Activated CD8-positive, alpha-beta memory T cell treated with anti-CD3 and anti-CD28 coated beads, Interleukin-2, amount 10 ng/mL, durations not matched to agents 7 days and 5 days (primary cell): ENCODE measurements at regions not wholly inside any gene's neighbourhood (a gene's known extent, or its start where the extent isn't known, plus 50 kb on each side); places are given as distances from the start of the nearest gene placed in this dataset.
"Not testable (repeated sequence)": the region's sequence is repeated elsewhere in the genome, so short reads cannot be mapped to it uniquely, and the experiment has no call there.

Source experiments
- ATAC-seq: fragments of 150-1000 bp; cut with Tn5 transposase; one replicate; pipeline ENCODE4 v1.10.0; 2021; ENCODE audit warnings: moderate library complexity
- CTCF ChIA-PET: fragments of 350-600 bp; sonication (Branson Sonifier 250); formaldehyde crosslinking; loops from one replicate; lab custom pipeline; 2021; ENCODE audit warnings: antibody characterized with exemption; lab: Charles Lee
- DNase-seq: peaks from one replicate; pipeline ENCODE4 v3.0.0-alpha.2; 2020
- H3K27ac Mint-ChIP-seq: one replicate; pipeline ENCODE4 v1.8.0; 2021; ENCODE audit warnings: mild to moderate bottlenecking, mixed read lengths
- H3K27me3 Mint-ChIP-seq: one replicate; pipeline ENCODE4 v1.8.0; 2021; ENCODE audit warnings: mixed read lengths
- H3K36me3 Mint-ChIP-seq: one replicate; pipeline ENCODE4 v1.8.0; 2021; ENCODE audit warnings: mild to moderate bottlenecking, mixed read lengths
- H3K4me1 Mint-ChIP-seq: one replicate; pipeline ENCODE4 v1.8.0; 2021; ENCODE audit warnings: mixed read lengths
- H3K4me3 Mint-ChIP-seq: one replicate; pipeline ENCODE4 v1.8.0; 2021; ENCODE audit warnings: mild to moderate bottlenecking, moderate library complexity, mixed read lengths
- H3K9me3 Mint-ChIP-seq: one replicate; pipeline ENCODE4 v1.8.0; 2022; ENCODE audit warnings: low read depth, mixed read lengths

DNA sequence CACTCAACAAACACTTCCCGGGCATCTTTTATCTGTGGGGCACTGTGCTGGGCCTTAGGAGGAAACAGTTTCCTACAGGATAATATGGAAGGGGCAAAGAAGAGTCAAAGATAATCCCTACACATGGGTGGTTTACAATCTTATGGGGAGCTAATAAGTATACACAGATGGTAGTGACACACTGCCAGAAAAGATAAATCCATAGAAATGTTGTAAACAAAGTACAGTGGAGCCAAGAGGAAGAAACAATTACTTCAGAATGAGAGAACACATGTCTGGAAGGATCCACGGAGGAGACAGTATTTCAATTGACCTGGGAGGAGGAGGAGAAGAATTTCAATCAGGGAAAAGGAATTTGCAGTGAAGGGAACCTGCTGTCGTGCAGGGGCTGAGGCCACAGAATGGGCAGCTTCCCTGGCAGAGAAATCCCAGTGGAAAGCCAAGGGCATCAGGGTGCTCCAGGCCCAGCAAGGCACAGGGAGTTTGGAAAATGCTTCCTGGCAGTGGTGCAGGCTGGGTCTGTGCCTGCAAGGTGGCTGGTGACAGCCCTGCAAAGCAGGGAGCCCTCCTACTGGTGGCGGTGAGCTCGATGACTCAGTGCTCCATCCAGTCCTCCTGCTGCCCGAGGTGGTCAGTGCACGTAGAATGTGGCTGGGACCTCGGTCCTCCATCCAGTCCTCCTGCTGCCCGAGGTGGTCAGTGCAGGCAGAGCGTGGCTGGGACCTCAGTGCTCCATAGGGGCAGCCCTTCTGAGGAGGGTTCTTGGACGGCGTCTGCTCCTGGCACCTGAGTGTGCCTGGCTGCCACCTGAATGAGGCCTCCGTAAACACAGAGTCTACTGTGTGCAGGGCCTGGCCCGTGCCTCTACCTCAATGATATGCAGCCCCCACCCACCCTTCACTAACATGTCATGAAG, 444.3 kb upstream of the B3GAT1 start:
- H3K9me3 Mint-ChIP-seq = no peaks in the 10 kb centered on the region
- H3K36me3 Mint-ChIP-seq = no peaks in the 10 kb centered on the region
- peaks cover 8% of the 10 kb centered on the region for H3K27me3 Mint-ChIP-seq
- CTCF ChIA-PET = no interaction called here
- H3K27ac Mint-ChIP-seq = no peak overlapping the region
- DNase-seq (no peak), ATAC-seq (no peak)
- no peaks in the 10 kb centered on the region for H3K4me1 Mint-ChIP-seq
- H3K4me3 Mint-ChIP-seq = no peak overlapping the region

DNA sequence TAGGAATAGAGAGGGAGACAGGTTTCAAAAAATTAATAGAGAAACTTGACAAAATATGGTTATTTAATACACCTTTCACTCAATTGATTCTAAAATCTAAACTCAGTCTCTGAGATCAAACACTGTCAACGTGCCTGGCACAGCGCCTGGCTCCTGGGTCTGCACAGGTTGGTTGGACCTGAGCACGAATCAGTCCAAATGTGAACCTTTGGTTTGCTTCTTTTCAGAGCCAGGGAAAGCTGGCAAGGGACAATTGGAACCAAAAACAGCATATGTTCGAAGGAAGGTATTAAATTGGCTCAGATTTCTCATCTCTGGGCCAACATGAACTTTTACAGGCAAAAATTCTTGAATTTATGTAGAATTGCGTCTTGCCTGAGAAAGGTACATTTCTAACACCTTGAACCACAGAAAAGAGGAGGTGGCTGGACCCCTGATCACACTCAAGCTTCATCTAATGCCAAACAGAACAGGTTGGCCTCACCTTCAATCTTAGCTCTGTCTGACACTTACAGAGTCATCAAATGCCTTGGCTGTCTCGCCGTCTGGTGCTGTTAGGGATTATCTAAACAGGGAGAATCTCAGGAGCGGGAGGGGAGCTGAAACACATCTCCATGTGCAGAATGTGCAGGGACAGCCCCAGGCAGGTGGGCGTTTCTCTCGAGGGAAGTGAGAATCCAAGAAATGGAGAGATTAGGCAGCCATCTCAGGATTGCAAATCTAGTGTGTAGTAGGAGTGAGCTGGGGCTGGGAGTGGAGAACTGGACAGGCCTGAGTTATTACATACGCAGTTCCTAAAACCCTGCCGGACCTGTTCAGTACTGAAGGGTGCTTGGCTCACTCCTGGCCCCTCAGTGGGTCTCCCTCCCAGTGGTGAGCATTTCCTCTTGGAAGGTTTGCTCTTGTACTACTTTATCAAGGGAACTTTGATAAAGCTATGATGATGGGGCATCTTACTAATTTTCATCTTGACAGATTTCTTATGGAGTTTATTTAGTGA, 442.2 kb upstream of the B3GAT1 start:
- H3K27me3 Mint-ChIP-seq = peaks cover 6% of the 10 kb centered on the region
- no peak overlapping the region for H3K4me3 Mint-ChIP-seq
- no peaks in the 10 kb centered on the region for H3K4me1 Mint-ChIP-seq
- DNase-seq (no peak), ATAC-seq (no peak)
- no peaks in the 10 kb centered on the region for H3K36me3 Mint-ChIP-seq
- CTCF ChIA-PET = no interaction called here
- H3K27ac Mint-ChIP-seq = no peak overlapping the region
- no peaks in the 10 kb centered on the region for H3K9me3 Mint-ChIP-seq

DNA sequence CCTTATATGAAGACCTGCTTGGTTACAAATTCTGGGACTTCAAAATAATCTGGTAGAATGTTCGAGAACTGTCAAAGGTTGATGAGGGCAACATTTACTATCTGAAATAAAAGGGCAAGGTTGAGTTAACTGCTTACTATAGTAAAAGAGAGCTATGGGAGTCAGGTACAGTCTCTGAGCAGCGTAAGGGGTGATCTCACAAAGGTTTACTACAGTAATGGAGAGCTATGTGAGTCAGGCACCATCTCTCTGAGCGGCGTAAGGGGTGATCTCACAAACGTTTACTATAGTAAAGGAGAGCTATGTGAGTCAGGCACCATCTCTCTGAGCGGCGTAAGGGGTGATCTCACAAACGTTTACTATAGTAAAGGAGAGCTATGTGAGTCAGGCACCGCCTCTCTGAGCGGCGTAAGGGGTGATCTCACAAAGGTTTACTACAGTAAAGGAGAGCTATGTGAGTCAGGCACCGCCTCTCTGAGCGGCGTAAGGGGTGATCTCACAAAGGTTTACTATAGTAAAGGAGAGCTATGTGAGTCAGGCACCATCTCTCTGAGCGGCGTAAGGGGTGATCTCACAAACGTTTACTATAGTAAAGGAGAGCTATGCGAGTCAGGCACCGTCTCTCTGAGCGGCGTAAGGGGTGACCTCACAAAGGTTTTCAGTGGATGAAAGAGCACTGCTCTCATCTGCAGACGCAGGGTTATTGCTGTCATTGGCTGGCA, 439.6 kb upstream of the B3GAT1 start:
- not testable (repeated sequence) for DNase-seq, H3K36me3 Mint-ChIP-seq, H3K4me1 Mint-ChIP-seq, H3K27ac Mint-ChIP-seq, H3K9me3 Mint-ChIP-seq, ATAC-seq, H3K27me3 Mint-ChIP-seq, H3K4me3 Mint-ChIP-seq
- CTCF ChIA-PET = interaction anchor here (1.6 kb wide), 1 partner anchor 15 kb away, joined by 6 read pairs; no protein-coding TSS in a partner anchor

DNA sequence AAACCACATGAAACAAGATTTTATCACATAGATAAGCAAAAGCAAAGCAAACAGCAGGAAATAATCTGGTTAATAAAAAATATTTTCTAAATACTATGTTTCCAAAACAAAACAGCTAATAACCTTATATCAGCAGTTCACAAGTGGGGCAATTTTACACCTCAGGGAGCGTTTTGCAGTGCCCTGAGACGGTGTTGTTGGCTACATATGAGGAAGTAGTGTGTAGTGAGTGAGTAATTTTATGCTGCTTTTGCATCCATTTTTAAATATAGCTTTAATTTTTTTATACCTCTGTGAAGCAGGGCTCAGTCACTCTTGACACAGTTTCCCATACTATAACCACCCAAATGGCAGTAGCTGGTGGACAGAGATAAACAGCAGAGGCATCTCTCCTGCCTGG, 438.5 kb upstream of the B3GAT1 start:
- Mint-ChIP-seq H3K36me3 (no peaks in the 10 kb centered on the region), H3K4me1 (no peaks in the 10 kb centered on the region), H3K27me3 (peaks cover 2% of the 10 kb centered on the region), H3K9me3 (no peaks in the 10 kb centered on the region), H3K4me3 (no peak overlapping the region), H3K27ac (no peak overlapping the region)
- no peak for DNase-seq
- CTCF ChIA-PET = interaction anchor here (1.6 kb wide), 1 partner anchor 16 kb away, joined by 6 read pairs; no protein-coding TSS in a partner anchor
- no peak for ATAC-seq

DNA sequence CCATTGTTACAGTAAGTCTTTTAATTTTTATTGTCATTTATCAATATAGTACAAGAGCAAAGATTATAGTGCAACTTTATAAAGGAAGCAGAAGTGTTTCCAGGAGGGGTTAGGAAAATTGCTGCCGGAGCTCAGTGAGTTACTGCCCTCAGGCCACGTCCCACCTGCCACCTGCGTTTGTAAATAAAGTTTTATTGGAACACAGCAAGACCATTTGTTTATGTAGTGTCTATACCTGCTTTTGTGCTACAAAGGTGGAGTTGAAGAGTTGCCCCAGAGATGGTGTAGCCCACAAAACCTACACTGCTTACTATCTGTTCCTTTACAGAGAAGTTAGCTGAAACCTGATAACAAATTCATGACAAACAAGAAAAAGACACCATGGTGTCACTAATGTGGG, 437.8 kb upstream of the B3GAT1 start:
- CTCF ChIA-PET = no interaction called here
- DNase-seq = peak; percentile 11
- no peak overlapping the region for H3K4me3 Mint-ChIP-seq
- peaks cover 2% of the 10 kb centered on the region for H3K27me3 Mint-ChIP-seq
- no peaks in the 10 kb centered on the region for H3K9me3 Mint-ChIP-seq
- no peaks in the 10 kb centered on the region for H3K4me1 Mint-ChIP-seq
- ATAC-seq = no peak
- no peak overlapping the region for H3K27ac Mint-ChIP-seq
- no peaks in the 10 kb centered on the region for H3K36me3 Mint-ChIP-seq

DNA sequence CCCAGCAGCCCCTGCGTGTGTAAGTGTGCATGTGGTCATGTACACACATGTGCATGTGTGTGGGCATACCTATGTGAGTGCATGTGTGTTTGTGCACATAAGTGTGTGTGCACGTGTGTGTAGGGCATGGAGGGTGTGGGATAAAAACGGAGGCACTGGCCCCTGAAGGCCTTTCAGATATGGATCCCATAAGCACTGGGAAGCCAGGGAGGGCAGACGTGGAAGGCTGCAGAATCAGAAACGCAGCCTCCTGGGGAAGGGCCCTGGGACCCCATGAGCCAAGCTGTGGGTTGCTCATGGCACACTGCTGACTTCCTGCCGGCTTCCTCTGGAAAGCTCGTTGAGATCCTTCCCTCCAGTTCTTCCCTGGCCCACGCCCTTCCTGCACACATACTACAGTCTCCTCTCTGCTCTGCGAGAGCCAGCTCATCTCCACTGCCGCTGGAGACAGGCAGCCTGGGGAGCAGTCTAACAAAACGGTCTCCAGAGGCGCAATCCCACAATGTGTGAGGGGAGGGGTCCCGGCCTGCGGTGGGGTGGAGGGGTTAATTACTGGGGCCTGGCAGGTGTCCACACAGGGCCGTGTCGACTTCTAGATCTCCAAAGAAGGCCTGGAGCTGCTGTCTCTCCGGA, 435.2 kb upstream of the B3GAT1 start:
- DNase-seq = peak; percentile 11
- no peaks in the 10 kb centered on the region for H3K9me3 Mint-ChIP-seq
- peaks cover 2% of the 10 kb centered on the region for H3K27me3 Mint-ChIP-seq
- H3K36me3 Mint-ChIP-seq = no peaks in the 10 kb centered on the region
- no peak overlapping the region for H3K4me3 Mint-ChIP-seq
- H3K4me1 Mint-ChIP-seq = no peaks in the 10 kb centered on the region
- CTCF ChIA-PET = no interaction called here
- no peak for ATAC-seq
- no peak overlapping the region for H3K27ac Mint-ChIP-seq

DNA sequence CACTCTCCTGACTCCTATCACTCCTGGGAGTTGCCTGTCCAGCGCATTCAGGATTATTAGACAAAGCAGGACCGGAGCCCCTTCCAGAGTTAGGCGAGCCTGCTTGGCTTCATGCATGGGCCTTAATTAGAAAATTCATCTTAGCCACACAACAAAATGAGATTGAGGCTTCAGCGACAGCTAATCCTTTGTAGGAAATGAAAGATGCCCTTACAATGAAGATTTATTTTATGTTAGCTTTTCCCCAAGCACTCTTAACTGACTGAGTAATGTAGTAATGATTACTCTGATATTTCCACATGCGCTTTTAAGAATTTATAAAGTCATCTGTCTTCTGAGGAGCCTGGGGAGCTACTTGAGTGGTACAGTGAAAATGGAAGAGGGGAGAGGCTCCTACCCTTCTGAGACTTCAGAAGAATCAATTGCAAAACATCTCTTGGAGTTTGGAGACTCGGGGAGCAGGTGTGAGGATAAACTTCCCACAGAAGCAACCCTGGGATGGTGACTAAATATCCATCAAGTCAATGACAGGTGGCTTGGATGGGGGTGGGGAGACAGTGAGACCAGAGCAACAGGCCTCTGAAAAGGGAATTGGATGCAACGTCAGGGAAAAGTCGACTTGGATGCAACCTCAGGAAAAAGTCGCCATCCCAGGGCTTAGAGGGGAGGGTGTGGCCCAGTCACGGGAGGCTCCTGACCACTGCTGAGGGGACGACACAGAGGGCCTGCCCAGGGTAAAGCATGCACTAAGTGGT, 434.5 kb upstream of the B3GAT1 start:
- Mint-ChIP-seq H3K9me3 (no peaks in the 10 kb centered on the region), H3K27me3 (peaks cover 2% of the 10 kb centered on the region), H3K4me3 (no peak overlapping the region), H3K36me3 (no peaks in the 10 kb centered on the region), H3K4me1 (no peaks in the 10 kb centered on the region), H3K27ac (no peak overlapping the region)
- DNase-seq = peak; percentile 23
- CTCF ChIA-PET = no interaction called here
- ATAC-seq = no peak

DNA sequence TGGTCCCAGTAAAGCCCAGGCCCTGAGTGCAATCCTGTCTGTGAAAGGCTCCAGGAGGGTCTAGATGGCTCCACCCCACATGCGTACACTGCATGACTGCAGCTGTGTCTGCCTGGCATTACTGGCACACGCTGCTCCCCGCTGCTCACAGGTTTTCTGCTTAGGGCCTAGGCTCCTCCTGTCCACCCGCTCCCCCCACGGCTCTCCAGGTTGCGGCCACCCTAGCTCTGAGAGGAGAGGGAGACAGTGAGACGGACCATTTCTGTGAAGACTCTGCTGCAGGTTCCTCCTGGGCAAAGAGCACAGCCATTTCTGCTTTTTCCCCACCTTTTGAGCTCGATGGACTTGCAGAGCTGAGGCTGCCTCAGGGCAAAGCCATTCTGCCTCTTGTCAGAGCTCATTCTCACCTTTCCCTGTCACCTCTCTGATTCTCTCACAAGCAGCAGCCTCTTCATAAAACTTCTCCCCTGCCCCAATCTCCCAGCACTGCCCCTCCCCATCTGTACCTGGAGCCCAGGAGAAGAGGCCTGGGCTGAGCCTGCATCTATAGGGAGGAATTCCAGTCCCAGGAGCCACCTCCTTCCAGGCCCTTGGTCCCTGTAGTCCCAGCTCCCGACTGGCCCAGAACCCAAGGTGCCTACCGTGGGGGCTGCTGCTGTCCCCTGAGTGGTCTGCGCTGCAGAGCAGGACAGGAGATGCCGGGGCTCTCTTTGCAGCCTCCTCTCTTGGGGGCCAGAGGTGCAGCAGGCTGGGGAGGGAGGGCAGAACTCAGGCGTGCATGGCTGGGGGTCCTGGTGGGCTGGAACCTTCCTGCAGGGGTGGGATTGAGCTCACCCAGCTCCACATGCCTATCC, 433.7 kb upstream of the B3GAT1 start:
- Mint-ChIP-seq H3K4me1 (no peaks in the 10 kb centered on the region), H3K27ac (no peak overlapping the region), H3K36me3 (no peaks in the 10 kb centered on the region), H3K4me3 (no peak overlapping the region), H3K9me3 (no peaks in the 10 kb centered on the region), H3K27me3 (peaks cover 2% of the 10 kb centered on the region)
- CTCF ChIA-PET = no interaction called here
- ATAC-seq = no peak
- peak; percentile 12 for DNase-seq

DNA sequence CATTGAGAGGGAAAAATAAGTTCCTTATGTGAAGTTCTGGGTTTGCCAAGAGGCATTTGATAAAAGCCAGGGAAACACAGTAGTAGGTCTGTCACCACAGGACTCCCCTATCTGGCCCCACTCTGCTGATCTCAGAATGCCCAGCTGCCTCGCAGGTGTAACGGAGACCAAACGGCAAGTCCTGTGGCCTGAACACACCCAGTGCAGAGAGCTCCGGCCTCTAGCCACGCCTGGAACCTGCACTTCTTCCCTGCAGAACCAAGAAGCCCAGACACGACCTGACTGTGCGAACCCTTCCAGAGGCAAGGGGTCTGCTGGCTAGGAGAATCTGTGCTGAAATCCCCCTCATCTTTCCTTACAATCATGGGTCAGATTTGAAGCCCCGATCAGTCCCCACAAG, 432.8 kb upstream of the B3GAT1 start:
- no peak overlapping the region for H3K4me3 Mint-ChIP-seq
- no peaks in the 10 kb centered on the region for H3K36me3 Mint-ChIP-seq
- H3K27ac Mint-ChIP-seq = no peak overlapping the region
- no peak for ATAC-seq
- CTCF ChIA-PET = no interaction called here
- no peaks in the 10 kb centered on the region for H3K4me1 Mint-ChIP-seq
- DNase-seq = peak; percentile 11
- no peaks in the 10 kb centered on the region for H3K9me3 Mint-ChIP-seq
- H3K27me3 Mint-ChIP-seq = no peaks in the 10 kb centered on the region

DNA sequence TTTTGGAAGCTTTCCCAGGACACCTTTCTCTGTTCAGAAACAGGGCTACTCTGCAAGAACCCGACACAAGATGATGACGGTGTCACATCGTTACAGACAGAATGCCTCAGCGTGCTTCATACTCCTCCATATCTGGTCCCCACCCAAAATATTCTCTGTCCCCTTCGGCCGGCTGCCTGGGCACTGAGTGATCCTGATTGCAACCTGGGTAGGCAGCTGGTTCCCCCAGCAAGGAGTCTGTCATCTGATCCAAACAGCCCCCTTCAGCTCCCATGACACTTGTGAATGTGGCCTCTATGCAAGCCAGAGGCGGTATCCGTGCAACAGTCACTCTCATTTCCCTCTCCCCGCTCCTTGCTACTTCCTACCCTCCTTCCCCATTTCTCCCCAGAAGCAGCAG, 431.7 kb upstream of the B3GAT1 start:
- Mint-ChIP-seq H3K9me3 (no peaks in the 10 kb centered on the region), H3K4me1 (no peaks in the 10 kb centered on the region), H3K27ac (no peak overlapping the region), H3K4me3 (no peak overlapping the region), H3K27me3 (no peaks in the 10 kb centered on the region), H3K36me3 (no peaks in the 10 kb centered on the region)
- CTCF ChIA-PET = no interaction called here
- ATAC-seq (no peak), DNase-seq (peak; percentile 28)

DNA sequence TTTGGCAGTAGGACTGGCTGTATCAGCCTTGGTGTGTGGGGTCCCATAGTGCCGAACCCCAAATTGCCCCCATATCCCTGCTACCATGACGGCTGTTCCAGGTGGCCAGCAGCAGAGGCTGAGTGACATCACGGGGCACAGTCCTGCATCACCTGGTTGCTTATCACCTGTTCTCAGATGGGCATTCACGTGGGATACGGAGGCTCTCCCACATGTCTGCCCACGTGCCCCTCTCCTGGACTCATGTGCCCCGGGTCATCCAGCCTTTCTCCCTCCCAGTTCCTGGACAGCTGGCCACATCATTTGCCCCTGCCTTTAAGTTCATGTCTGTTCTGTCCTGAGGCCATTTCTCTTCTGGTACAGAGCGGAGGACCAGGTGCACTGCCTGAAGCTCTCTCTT, 431.0 kb upstream of the B3GAT1 start:
- no peak for ATAC-seq
- H3K36me3 Mint-ChIP-seq = no peaks in the 10 kb centered on the region
- H3K27me3 Mint-ChIP-seq = no peaks in the 10 kb centered on the region
- DNase-seq = peak; percentile 25
- H3K4me3 Mint-ChIP-seq = no peak overlapping the region
- H3K4me1 Mint-ChIP-seq = no peaks in the 10 kb centered on the region
- H3K9me3 Mint-ChIP-seq = no peaks in the 10 kb centered on the region
- CTCF ChIA-PET = no interaction called here
- no peak overlapping the region for H3K27ac Mint-ChIP-seq

DNA sequence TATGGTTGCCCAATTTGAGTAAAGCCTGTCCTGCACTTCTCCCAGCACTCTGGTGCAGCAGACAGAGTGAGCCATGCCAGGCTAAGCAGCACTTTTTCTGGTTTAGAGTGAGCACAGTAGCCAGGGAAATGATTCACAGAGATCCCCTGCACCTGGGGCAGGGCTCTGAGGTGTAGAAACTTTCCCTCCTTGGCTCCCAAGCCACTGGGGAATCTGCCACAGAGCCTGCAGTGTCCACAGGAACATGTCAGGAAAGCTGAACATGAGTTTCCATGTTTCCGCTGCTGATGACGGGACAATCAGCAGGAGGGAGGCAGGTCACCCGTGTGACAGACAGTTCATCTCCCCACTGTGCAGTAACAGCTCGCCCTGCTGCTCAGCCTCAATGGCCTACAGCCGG, 429.9 kb upstream of the B3GAT1 start:
- no peak overlapping the region for H3K27ac Mint-ChIP-seq
- ATAC-seq (no peak), DNase-seq (no peak)
- H3K9me3 Mint-ChIP-seq = no peaks in the 10 kb centered on the region
- CTCF ChIA-PET = no interaction called here
- no peaks in the 10 kb centered on the region for H3K4me1 Mint-ChIP-seq
- H3K36me3 Mint-ChIP-seq = no peaks in the 10 kb centered on the region
- H3K27me3 Mint-ChIP-seq = no peaks in the 10 kb centered on the region
- H3K4me3 Mint-ChIP-seq = no peak overlapping the region
